HG03469 (cell line): ENCODE measurements at regions not wholly inside any gene's neighbourhood (a gene's known extent, or its start where the extent isn't known, plus 50 kb on each side); places are given as distances from the start of the nearest gene placed in this dataset.
"Not testable (repeated sequence)": the region's sequence is repeated elsewhere in the genome, so short reads cannot be mapped to it uniquely, and the experiment has no call there.

Experiments used
- ATAC-seq: cut with Tn5 transposase; IDR thresholded peaks from one replicate; pipeline ENCODE4 v1.9.1; 2021; ENCODE audit warnings: mild to moderate bottlenecking, moderate library complexity, moderate number of reproducible peaks; ENCODE audit not compliant: unreplicated experiment

DNA sequence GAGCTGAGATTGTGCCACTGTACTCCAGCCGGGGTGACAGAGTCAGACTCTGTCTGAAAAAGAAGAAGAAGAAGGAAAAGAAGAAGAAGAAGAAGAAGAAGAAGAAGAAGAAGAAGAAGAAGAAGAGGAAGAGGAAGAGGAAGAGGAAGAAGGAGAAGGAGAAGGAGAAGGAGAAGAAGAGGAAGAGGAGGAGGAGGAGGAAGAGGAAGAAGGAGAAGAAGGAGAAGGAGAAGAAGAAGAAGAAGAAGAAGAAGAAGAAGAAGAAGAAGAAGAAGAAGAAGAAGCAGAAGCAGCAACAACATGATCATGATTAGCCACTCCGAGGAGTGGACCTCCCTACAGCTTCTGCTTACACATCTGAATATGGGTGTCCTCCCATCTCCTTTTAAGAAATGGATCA is 100.6 kb upstream of the GATA6 start:
- ATAC-seq = not testable (repeated sequence)

- ATAC-seq = no peak
Measured at GRCh38 chr18:22069916-22070315, 99.5 kb upstream of the GATA6 start.

- ATAC-seq = no peak
Measured at GRCh38 chr18:22073411-22073810, 96.0 kb upstream of the GATA6 start.

DNA sequence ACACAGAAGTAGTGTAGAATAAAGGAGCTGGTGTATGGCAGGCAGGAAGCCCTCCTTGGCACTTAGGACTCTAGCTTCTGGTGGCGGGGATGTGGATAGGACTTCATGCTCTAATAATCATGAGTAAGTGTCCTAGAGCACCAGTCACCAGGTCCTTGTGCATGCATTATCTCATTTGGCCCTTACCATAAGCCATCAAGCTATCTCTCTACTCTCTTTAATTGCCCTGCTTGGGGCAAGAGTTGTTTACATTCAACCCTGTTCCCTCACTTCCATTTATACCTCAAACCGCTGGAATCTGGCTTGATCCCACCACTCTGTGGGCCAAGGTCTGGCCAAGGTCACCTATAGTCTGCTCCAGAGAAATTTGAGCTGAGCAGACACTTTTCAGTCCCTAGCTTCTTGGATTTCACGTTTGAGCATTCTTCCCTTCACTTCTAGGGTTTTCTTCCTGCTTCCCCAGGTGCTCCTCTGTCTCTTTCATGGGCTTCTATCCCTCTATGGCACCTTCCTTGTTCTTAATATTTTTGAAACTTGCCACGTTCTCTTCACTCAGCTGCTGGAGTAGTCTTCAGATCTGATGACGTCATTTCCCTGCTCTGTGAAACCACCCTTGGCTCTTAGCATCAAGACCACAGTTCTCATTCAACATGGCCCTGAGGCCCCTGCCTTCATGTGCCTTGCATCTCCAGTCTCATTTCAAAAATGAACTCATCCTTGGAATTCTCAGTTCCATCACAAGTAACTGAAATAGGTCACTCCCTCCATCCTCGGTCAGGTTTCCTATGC is 94.9 kb upstream of the GATA6 start:
- no peak for ATAC-seq

DNA sequence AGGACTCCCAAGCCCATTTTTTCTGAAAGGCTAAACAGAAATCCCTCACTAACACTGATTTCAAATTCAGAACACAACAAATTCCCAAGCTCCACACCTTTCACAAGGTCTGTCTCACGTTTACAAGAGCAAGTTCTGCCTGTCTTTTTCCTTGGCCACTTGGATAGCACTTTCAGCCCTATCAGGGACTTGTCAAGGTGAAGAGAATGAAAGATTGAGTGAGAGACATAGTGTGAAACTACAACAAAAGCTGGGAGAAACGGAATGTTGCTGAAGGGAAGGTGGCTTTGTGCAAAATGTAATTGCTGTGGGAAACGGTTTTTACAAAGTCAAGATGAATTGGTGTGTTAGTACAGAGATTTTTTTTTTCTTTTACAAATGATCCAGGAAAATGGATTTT is 89.4 kb upstream of the GATA6 start:
- ATAC-seq = no peak

- no peak for ATAC-seq
Measured at GRCh38 chr18:22082408-22082807, 87.0 kb upstream of the GATA6 start.

- no peak for ATAC-seq
Measured at GRCh38 chr18:22084547-22084946, 84.8 kb upstream of the GATA6 start.

DNA sequence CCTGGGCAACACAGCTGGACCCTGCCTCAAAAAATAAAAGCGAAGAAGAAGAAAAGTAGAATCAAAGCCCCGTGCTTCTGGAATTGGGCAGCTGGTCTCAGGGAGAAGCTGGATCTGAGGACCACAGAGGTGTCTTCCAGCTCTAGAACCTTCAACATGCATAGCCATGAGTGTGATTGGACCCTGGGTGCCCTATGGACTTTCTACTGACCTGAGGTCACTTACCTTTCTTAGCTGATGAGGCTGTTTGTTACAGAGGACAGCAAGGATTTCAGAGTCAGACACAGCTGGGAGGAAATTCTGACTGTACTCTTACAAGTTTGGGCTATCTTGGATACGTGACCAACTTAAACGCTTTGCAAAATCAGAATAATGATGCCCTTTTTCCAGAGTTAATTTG is 82.4 kb upstream of the GATA6 start:
- no peak for ATAC-seq

GRCh38 chr18:22088029-22088428 is 81.4 kb upstream of the GATA6 start:
- ATAC-seq = no peak

DNA sequence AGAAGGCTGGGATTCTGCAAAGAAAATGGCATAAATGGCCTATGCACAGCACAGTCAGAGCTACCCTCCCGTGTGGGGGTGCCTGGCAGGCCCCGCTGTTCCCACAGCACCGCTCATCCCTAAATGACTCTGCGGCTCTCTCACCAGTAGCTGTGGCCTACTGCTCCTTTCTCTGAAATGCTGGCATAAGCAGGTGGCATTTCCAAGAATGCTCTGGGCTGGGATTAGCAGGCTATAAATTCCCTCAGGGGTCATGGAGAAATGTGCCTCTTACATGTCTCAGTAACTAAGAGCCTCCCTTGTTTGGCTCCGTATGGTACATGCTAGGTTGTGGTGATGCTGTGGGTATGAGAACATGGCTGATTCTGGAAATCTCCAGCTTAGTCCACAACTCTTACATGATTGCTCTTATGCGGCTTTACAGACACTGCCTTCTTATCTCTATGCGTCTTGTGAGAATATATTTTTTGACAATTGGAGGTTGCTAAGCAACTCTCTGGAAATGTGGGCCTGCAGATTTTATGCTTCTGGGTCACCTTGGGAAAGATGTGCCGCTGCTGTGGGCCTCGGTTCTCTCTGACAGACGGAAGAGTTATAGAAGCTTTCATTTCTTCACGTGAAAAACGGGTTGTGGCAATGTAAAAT is 80.3 kb upstream of the GATA6 start:
- ATAC-seq = no peak

DNA sequence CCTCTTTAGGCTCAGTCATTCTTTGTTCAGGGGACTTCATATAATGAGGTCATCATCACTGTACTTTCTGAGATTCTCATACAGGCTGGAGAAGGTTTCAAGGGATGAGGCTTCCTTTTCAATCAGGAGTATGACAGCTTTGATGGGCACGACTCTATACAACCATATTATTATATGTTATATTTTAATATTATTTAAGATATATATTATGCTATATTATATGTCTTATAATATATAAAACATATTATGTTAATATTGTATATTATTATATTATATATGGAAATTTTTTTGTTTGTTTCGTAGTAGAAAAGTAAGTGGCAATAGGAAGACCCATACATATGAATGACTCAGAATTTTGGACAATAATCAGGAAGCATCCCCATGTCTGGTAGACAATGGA is 78.0 kb upstream of the GATA6 start:
- no peak for ATAC-seq

GRCh38 chr18:22093731-22094357 is 75.5 kb upstream of the GATA6 start:
- no peak for ATAC-seq

DNA sequence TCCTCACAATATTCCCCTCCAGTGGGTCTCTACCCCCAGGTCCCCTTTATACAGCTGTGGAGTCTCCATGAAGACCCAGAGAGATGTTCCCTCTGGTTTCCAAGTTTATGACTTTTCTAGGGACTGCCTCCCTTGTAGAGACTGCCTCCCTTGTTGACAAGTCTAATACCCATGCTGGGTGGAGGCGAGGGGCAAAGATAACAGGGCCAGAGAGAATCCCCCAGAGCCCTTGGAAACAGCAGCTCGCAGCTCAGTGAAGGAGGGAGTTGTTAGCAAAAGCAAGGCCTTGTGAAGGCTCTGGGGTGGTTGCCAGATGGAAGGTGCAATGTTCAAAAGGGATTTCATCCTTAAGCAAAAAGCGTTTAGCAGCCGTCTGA is 75.0 kb upstream of the GATA6 start:
- no peak for ATAC-seq

GRCh38 chr18:22098563-22098989 is 70.8 kb upstream of the GATA6 start:
- no peak for ATAC-seq

GRCh38 chr18:22099925-22100324 is 69.5 kb upstream of the GATA6 start:
- no peak for ATAC-seq

DNA sequence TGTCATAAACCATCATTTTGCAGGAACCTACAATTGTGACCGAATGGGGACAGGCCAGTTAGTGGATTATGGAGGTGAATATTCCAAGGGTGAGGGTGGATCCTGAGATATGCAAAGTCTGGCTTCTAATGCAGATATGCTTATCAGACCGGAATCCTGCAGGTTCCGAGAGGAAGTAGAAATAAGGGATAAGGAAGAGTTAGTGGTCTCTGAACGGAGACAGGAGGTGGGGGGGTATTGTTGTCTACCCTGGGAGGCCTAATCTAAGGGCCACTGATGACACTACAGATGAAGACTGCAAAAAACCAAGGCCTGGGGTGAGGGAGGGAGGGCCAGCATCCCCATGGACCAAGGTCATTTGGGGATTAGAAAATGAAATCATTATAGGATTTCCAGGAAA is 67.7 kb upstream of the GATA6 start:
- no peak for ATAC-seq

DNA sequence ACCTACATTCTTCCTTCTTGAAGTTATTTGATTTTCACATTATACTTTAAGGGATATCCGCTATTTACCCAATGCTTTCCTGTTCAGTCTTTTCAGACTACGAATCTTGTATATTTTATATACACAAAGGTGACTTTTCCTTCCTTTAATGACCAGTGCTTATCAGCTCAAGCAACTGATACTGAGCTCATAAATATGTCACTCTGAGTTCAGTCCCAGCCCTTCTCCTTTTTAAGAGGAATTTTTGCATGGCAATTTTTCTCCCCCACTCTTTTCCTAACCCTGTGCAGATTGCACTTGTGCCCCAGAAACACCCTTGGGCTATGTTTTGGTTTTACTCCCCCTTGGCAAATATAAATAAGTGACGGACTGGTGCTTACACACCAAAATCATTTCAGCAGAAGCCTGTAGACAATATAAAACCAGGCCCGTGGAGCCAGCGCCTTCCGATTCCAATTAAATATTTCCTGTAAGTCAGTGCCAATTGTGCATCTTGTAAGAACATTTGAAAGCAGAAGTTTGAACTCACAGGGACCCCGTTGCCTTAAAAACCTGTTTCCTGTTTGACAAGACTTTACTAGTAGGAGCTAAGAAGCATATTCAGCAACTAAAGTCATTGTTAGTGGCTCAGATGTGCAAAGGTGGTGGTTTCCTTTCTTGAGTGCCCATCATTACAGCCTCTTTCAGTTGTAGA is 66.3 kb upstream of the GATA6 start:
- no peak for ATAC-seq

DNA sequence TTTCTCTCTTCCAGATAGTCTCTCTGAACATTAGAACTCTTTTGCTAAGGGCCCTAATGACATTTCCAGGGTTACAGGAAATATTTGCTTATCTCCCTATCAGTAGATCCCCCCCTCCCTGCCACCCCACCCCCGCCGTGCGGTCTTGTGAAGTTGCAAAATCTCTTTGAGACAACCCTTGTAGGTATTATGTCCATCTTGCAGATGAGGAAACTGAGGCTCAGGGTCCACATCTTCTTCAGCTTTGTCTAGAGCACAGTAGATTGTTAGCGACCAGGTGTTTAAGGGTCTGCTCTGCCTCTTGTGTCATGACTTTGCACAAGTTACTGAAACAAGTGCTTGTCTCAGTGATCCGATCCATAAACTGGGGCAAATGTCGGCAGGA is 65.8 kb upstream of the GATA6 start:
- ATAC-seq = no peak

GRCh38 chr18:22106536-22107292 is 62.7 kb upstream of the GATA6 start:
- no peak for ATAC-seq

DNA sequence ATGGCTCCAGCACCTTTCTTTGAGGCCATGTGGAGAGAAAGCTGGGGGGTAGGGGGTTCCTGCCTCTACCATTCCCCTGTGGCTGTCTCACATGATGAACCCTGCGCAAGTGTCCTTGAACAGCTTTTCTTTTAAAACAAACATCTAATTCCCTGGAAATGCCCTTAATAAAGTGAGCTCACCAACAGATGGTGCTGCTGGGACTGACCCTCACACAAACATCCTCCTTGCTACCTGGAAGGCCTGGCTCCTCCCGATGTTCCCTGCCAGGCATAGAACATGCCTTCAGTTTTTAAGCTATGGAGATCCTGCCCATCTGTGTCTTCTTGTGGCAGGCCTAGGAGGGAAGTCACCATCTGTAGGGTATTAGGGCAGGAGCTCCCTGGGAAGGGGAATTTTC is 60.7 kb upstream of the GATA6 start:
- no peak for ATAC-seq

GRCh38 chr18:22109535-22109934 is 59.9 kb upstream of the GATA6 start:
- no peak for ATAC-seq
